HG02852 (cell line): ENCODE measurements at regions not wholly inside any gene's neighbourhood (a gene's known extent, or its start where the extent isn't known, plus 50 kb on each side); places are given as distances from the start of the nearest gene placed in this dataset.
"Not testable (repeated sequence)": the region's sequence is repeated elsewhere in the genome, so short reads cannot be mapped to it uniquely, and the experiment has no call there.

Experiments
- ATAC-seq: cut with Tn5 transposase; IDR thresholded peaks from one replicate; pipeline ENCODE4 v1.9.1; 2021; ENCODE audit warnings: mild to moderate bottlenecking, moderate library complexity; ENCODE audit not compliant: unreplicated experiment

DNA sequence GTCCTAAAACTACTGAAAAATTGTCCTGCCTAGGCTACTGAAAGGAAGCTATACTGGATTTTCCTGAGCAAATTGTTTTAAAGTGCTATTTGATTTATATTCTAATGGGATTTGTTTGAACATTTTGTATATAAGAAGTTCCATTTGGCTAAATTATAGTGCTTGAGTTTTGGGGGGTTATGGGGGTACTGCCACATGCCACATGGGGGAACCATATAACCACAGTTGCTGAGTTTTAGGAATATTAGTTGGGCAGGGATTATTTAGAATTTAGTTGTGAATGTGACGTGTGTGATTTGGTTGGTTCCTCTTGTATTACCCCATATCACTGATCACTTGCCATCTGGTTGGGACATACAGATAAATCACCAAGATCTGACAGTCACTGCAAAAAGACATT, 224.5 kb upstream of the TAPT1 start:
- ATAC-seq: no peak

DNA sequence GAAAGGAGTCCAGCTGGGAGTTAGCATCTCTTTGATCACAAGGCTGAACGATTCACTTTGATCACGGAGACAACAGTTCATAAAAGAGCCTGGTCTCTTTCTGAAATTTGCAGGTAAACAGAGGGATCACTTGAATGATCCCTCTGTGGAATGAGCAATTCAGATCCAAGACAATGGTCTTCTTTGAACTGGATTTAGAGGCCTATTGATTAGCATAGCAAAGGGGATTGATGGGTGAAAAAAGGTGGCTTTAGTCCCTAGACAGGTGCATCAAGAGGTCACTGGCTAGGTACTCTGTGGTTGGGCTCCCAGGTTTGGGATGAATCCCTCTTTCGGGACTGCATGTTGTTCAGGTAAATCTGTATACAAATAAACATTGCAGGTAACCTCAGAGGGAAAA, 223.8 kb upstream of the TAPT1 start:
- no peak for ATAC-seq

DNA sequence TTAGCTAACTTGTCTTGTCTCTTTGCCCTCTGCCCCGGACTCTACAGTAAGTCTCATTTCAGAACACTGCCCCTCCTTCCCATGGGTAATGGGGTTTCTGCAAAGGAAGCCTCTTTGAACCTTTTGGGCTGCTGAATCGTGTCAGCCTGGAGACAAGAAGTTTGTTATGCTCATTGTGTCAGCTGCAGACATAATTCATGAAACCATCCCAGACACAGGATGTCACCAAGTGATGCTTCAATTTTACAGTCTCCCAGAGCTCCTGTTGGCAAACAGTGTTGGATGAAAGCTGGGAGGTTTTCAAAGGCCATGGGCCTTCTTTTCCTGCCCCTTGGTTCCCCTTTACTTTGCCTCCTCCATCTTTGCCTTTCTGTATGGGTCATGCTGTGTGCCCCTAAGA, 223.1 kb upstream of the TAPT1 start:
- ATAC-seq: no peak

DNA sequence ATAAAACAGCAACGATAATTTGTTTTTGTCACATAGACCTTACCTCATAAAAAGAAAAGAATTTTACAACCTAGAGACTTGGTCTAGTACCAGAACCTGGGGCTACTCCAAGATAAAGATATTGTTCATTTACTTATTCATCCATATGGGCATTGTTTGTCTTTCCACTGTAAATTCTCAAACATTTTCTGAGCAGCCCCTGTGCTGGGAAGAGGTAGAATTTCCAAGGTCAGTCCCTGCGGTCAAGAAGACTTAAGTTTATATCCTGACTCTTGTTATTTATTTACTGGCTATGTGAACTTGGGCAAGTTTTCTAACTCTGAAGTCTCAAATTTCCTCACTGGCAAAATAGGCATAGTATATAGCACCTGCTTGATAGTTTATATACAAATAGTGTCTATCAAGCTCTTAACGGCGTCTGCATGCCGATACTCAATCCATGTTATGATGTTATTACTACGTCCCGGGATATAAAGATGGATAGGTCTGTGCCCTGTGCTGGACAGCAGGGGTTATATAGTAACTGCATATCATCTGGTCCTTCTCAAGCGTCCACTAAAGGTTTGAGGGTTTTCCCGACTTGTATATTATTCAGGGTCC, 222.1 kb upstream of the TAPT1 start:
- ATAC-seq: no peak

DNA sequence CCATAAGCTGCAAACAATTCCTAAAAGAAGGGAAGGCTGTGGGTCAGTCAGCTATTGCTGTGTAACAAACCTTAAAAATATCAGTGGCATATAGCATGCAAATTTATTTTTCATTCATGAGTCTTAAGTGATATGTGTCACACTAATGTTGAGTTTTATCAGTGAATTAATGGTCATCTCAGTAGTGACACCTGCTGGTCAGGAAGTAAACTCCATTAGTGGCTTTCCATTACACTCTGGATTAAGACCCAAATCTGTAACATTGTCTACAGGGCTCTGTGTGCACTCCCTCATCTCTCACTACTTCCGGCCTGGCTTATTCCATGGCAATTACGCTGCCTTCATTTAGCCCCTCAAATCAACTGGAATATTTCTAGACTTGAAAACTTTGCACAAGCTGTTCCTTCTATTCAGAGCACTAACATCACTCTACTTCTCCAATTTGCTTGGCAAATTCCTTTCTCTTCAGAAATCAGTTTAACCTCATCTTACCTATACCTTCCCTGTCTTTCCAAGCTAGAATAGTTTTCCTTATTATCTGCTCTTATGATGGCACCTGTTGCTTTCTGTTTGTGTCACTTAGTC, 217.3 kb upstream of the TAPT1 start:
- peak; percentile 73 for ATAC-seq

DNA sequence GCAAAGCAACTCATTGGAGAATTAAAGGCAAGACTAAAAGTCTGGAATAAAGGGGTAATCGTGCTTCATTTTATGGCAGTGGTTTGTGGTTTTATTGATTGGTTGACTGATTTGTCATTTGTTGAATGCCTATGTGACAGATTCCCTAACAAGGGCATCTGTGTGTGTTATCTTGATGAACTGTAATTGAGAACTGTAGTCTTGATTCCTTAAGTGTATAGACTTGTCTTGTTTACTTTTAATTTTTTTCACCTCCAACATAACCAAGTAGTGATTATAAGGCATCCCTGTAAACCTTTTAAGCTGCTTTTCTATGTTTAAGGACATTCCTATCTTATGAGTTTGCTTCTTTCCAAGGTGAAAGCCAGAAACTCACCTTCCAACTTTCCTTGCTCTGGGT, 216.0 kb upstream of the TAPT1 start:
- no peak for ATAC-seq

DNA sequence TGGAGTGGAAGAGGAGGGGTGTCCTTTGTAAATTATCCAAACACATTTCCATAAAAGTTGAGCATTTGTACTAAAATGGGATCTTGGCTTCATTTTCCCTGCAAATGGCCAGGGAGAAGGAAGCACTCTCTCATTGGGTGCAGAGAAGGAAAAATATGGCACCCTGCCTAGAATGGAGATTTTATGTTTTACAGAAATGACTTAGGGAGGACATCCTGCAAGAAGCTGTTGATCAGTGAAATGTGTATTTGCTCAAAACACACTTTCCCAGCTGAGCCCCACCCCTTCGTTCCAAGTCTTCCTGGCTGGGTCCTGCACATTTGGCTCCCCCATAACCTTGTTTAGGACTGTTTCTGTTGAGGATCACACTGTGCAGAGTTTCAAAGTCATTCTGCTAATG, 213.5 kb upstream of the TAPT1 start:
- no peak for ATAC-seq

DNA sequence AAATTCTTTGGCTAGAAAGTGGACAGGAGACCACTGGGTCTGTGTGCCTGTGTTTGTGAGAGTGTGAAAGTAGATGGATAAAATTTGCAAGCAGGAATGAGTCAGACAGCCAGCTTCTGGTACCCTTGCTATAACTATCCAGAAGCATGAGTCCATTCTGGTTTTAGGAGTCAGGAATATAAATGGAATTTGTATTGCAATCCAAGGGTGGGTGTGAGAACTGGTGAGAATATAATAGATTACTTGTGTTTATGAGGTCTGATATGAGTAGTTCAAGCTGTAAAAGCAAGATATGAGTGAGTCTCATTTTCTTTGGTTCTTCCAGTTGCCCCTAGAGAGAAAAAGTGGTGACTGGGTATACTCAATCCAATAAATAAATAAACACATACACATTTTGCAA, 212.7 kb upstream of the TAPT1 start:
- no peak for ATAC-seq

DNA sequence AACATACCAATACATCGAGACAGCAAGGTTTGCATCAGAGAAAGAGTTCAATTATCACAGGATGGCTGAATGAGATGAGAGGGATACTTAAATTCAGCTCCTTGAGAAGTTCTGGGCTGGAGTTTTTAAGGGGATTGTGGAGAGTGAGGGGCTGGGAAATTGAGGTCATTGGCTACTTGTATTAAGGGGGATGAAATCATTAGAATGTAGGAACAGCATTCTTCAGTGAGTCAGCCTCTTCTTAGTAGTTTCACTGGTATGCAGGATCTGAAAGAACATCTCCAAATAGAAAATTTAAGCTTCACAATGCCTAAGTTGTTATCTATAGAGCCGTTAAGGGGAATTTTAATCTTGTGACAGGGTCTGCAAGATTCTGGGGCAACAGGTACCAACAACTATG, 211.6 kb upstream of the TAPT1 start:
- no peak for ATAC-seq

DNA sequence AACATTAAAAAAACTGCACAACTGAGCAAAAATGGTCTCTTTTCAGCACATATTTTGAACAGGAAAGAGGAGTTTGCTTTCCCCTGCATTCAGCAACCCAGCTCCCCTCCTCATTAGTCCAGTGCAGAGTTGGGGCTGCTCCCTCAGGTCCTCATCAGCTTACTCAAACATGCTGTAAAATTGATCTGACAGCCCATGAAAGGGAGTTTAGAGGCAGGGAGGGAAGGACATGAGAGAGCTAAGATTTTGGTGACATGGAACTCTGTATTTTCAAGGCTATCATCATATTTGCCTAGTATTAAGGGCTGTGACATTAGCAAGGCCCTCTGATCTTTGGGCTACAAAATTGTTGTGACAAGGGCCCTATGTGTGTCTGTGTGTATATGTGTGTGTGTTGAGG, 205.6 kb upstream of the TAPT1 start:
- no peak for ATAC-seq

DNA sequence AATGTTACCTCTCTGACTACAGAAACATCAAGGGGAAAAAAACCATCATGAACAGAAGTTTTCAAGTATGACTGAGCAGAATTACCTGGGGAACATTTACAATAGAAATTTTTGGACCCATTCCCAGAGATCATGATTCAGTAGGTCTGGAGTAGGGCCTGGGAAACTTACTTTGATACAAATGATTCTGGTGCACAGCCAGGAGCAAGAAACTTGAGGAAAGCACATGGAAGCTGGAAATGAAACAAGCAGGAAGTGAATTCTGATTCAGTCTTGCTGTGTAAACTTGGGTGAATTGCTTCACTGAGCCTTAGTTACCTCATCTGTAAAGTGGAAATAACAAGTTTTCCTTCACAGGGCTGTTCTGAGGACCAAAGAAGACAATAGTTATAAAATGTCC, 192.5 kb upstream of the TAPT1 start:
- no peak for ATAC-seq

DNA sequence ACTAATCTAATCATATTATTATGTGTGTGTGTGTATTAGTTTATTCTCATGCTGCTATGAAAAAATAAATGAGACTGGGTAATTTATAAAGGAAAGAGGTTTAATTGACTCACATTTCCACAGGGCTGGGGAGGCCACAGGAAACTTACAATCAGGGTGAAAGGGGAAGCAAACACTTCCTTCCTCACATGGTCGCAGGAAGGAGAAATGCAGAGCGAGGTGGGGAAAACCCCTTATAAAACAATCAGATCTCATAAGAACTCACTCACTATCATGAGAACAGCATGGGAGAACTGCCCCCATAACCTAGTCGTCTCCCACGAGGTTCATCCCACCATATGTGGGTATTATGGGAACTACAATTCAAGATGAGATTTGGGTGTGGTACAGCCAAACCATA, 190.9 kb upstream of the TAPT1 start:
- no peak for ATAC-seq

DNA sequence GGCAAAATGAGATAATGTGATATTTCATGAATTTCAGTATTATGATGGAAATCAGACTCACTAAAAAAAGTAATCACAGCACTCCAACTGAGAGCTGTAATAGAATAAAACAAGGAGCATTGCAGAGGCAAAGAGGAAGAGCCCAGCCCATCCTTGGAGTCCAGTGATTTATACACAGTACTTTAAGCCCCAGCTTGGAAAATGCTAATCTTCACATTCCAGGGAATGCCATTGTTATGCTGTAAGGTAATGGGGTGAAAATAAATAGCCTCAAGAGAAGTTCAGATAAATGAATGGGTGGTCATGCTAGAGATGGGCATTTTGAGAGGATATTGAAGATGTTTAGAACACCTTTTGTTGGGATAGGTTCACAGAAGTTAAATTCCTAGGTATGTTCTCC, 190.3 kb upstream of the TAPT1 start:
- no peak for ATAC-seq

DNA sequence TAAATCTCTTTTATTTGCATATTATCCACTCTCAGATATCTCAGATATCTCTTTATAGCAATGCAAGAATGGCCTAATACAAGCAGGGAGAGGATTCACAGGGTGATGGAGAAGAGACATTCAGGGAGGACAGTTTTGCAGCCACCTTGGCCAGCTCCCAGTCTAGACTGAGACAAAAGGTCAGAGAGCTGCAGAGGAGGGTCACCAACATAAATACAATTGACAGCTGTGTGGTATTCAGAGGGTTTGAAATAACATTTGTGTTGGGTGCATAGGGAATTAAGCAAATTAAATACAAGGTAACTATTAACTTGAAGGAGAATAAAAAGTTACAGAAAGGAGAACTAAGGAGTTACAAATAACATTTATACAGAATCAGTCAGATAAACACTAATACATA, 189.5 kb upstream of the TAPT1 start:
- ATAC-seq: no peak

DNA sequence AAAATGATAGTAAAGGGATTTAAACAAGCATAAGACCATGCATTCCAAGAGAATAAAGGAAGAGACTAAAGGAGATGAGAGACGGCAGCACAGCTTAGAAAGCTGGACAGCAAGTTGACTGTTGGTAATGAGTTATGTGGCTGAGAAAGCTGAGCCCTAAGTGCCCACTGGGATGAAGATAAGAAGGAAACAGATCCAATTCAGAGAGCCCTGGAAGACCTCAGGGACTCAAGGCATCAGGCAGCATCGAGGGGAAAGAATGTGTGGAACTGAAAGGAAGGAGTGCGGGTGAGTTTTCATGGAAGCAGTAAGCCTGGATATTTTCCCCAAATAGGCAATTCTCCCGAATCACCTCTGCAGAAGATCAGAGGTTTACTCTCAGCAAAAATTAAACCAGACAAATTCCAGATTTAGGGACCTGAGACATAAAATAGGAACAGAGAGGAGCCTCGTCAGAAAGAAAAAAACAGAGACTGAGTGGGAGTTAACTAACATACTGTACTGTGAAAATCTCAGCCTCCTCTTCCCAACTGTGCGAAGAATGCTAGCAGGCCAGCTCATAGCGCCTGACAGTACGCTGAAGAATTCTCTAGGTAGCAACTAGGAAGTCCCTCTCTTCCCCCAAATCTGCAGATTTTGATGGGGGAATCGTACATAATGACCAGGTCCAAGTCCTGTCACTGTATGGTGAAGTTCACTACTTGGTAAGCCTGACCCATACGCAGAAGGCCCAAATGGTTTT, 187.7 kb upstream of the TAPT1 start:
- no peak for ATAC-seq

DNA sequence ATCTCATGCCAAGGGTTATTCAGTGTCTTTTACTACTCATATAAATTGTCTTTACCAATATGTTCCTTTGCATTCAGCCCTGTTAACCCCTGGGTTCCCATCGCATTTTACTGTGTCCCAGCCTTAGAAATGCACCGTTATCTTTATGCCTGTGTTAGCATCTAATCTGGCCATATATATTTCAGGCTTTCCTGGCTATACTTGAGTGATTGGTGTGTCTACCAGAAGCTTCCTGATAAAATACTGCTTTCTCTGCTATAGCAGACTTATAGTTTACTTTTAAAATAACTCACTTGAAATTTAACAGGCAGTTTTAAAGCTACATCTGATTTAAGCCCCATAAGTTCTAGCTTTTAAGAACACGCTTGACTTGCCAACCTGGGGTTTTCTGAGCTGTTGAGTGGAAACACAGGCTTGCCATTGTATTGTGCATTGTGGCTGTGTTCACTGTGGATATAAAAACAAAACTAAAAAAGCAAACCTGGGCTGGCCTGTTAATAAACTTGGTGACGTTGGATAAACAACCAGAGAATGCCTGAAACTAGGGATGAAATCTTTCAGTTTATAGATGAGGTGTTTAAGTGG, 185.3 kb upstream of the TAPT1 start:
- ATAC-seq: no peak

DNA sequence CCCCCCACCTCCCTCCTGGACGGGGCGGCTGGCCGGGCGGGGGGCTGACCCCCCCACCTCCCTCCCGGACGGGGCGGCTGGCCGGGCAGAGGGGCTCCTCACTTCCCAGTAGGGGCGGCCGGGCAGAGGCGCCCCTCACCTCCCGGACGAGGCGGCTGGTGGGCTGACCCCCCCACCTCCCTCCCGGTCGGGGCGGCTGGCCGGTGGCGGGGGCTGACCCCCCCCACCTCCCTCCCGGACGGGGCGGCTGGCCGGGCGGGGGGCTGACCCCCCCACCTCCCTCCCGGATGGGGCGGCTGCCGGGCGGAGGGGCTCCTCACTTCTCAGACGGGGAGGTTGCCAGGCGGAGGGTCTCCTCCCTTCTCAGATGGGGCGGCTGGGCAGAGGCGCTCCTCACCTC, 166.9 kb upstream of the TAPT1 start:
- ATAC-seq: not testable (repeated sequence)

DNA sequence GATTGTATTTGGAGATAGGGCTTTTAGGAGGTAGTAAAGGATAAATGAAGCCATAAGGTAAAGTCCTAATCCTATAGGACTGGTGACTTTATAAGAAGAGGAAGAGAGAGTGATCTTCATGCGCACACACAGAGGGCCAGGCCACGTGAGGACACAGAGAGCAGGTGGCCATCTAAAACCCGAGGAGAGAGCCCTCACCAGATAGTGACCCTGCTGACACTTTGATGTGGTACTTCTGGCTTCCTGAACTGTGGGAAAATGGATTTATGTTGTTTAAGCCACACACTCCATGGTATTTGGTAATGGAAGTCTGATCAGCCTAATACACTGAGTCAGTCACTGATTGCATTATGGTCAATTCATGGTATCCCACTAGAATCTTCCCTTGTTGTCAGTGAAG, 164.9 kb upstream of the TAPT1 start:
- no peak for ATAC-seq

DNA sequence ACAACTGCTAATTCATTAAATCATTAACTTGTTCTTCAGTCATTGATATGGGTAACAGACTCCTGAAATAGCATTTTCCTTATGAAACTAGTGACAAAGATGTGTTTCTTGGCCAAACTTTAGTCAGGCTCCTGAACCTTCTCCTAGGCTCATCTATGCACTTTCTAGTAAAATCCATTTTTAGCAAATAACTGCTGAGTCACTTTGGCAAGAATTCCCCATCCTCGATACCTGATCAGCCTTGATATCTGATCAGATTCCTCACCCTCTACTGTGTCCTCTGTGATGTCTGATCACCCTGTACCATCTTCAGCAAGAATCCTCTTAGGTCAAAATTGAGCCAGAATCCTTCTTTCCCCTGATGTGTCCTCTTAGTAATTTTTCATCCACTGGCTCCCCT, 161.2 kb upstream of the TAPT1 start:
- ATAC-seq: no peak

DNA sequence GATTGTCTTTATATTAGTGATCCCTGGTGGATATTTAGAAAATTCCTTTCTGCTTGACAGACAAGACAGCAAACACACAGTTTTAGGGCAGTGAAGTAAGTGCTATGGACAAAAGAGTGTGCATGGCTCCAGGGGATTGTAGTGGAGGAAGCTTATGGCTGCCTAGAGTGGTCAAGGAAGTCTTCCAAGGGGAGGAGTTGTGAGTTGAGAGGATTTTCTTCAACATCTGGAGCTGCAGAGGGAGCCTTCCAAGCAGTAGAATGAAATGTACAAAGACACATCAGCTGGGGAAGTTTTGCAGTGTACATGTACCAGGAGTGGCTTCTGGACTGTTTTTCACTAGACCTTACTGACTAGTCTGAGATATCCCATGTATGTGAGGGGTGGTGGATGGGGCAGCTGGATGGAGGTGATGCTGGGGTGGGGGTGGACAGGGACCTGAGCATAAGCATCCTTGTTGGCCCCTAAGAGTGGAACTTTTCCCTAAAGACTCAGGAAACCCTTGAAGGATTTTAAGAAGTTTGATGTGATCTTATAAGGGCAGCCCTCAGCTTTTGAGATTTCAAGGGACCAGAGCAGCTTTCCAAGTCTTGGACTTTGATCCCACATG, 160.5 kb upstream of the TAPT1 start:
- no peak for ATAC-seq

DNA sequence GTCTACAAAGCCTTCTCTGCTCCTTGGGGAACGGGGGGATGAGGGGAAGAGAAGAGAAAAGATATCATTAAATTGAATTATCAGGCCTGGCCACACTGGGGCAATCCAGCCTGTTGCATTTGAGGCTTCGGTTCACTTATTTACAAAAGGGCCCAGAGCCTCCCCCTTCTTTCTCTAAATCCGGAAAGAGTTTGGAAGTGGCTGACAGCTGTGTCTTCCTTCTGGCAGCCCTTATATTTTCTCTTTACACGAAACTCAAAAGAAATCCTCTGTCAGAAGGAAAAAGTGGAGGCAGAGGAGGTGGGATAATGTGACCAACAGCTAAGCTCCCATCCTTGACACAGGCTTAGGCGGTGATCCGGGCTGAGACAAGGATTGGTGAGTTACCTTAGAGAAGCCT, 158.3 kb upstream of the TAPT1 start:
- no peak for ATAC-seq

DNA sequence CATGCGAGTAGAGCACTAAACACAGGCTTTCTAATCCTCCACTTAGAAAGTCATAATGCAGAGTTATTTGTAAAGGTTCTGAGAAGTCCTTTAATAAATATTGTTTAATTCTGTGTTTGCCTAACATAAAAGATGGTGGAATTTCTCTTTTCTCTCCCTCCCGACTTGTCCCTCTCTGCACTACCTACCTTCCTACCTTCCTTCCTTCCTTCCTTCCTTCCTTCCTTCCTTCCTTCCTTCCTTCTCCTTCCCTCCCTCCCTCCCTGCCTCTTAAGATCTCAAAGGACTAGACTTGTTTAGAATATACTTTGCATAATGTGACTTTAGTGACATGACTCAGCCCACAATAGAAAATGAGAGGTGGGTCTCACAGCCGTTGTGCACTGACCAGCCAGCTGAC, 156.3 kb upstream of the TAPT1 start:
- ATAC-seq: no peak
